Neural progenitor cell (in vitro differentiated cells): ENCODE measurements at regions not wholly inside any gene's neighbourhood (a gene's known extent, or its start where the extent isn't known, plus 50 kb on each side); places are given as distances from the start of the nearest gene placed in this dataset.

Experiments
- DNase-seq: peaks from one replicate; pipeline ENCODE4 v3.0.0-alpha.2; 2016; ENCODE audit warnings: low spot score
- H2AFZ ChIP-seq: fragments of 200-600 bp; sonication (generic); replicated peaks from 2 replicates; pipeline ENCODE4 v1.6.1; 2016; ENCODE audit warnings: antibody characterized with exemption
- H3F3A ChIP-seq: fragments of 200-600 bp; sonication (generic); 2 replicates; pipeline ENCODE4 v1.6.1; 2016; ENCODE audit warnings: antibody characterized with exemption, low read depth
- H3K27ac ChIP-seq: fragments of 200-600 bp; sonication (generic); 2 replicates; pipeline ENCODE4 v1.5.1; 2016; ENCODE audit warnings: mild to moderate bottlenecking
- H3K27me3 ChIP-seq: fragments of 200-600 bp; sonication (generic); 2 replicates; pipeline ENCODE4 v1.6.1; 2016; ENCODE audit warnings: mild to moderate bottlenecking, moderate library complexity
- H3K36me3 ChIP-seq: fragments of 200-600 bp; sonication (generic); 2 replicates; pipeline ENCODE4 v1.5.1; 2016
- H3K4me1 ChIP-seq: fragments of 200-600 bp; sonication (generic); 2 replicates; pipeline ENCODE4 v1.6.1; 2016; ENCODE audit warnings: mixed run types
- H3K4me2 ChIP-seq: fragments of 200-600 bp; sonication (generic); 2 replicates; pipeline ENCODE4 v1.6.1; 2016
- H3K4me3 ChIP-seq: fragments of 200-600 bp; sonication (generic); 2 replicates; pipeline ENCODE4 v1.5.1; 2016
- H3K79me2 ChIP-seq: fragments of 200-600 bp; sonication (generic); 2 replicates; pipeline ENCODE4 v1.6.1; 2016; ENCODE audit warnings: low read depth
- H3K9ac ChIP-seq: fragments of 200-600 bp; sonication (generic); 2 replicates; pipeline ENCODE4 v1.6.1; 2016
- H3K9me3 ChIP-seq: fragments of 200-600 bp; sonication (generic); 2 replicates; pipeline ENCODE4 v1.5.1; 2016; ENCODE audit warnings: low read depth
- H4K20me1 ChIP-seq: fragments of 200-600 bp; sonication (generic); 2 replicates; pipeline ENCODE4 v1.6.1; 2016; ENCODE audit warnings: low read depth
- H3K27ac Mint-ChIP-seq: 3 replicates; pipeline ENCODE4 v1.8.0; 2021; ENCODE audit warnings: mixed read lengths
- H3K27me3 Mint-ChIP-seq: 2 replicates; pipeline ENCODE4 v1.8.0; 2022; ENCODE audit warnings: low read depth, mild to moderate bottlenecking, inconsistent platforms, moderate library complexity, mixed read lengths; ENCODE audit not compliant: insufficient read depth
- H3K36me3 Mint-ChIP-seq: 3 replicates; pipeline ENCODE4 v1.8.0; 2021; ENCODE audit warnings: mixed read lengths
- H3K4me1 Mint-ChIP-seq: 3 replicates; pipeline ENCODE4 v1.8.0; 2021; ENCODE audit warnings: mixed read lengths
- H3K4me3 Mint-ChIP-seq: 3 replicates; pipeline ENCODE4 v1.8.0; 2021; ENCODE audit warnings: mild to moderate bottlenecking, moderate library complexity, mixed read lengths
- H3K9me3 Mint-ChIP-seq: 3 replicates; pipeline ENCODE4 v1.8.0; 2020; ENCODE audit warnings: mixed read lengths
- EZH2 ChIP-seq: fragments of 200-600 bp; sonication (generic); IDR thresholded peaks from 2 replicates; pipeline ENCODE4 v1.6.1; 2017; ENCODE audit warnings: antibody characterized with exemption, mild to moderate bottlenecking, moderate library complexity
- EZH2phosphoT487 ChIP-seq: fragments of 200-600 bp; sonication (generic); IDR thresholded peaks from 2 replicates; pipeline ENCODE4 v1.6.1; 2017; ENCODE audit warnings: antibody characterized with exemption
- TF ChIP-seq, protein P1 (sequence below): fragments of 200-600 bp; sonication (generic); IDR thresholded peaks from 2 replicates; pipeline ENCODE4 v1.5.1; 2017; ENCODE audit warnings: antibody characterized with exemption, mild to moderate bottlenecking

DNA sequence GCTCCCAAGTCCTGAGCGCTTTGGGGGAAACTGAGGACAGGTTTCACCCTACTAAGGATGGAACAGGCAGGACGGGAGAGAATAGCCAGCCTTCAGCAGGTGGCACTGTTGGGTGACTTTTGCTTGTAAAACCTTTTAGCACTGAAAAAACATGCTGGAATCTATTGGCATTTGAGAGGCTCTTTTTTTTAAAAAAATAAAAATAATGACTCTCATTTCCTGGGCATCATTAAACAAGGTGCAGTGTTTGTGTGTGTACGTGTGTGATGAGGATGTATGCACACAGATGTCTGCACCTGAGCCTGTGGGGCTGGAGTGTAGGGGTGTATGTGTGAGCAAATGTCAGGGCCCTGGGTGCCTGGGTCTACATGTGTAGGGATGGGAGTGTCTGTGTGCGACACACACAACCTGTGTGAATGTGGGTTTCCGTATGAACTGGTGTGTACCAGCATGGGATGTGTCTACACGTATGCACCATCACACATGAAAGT, 177.9 kb downstream of the RPS24 start:
- H3K4me3 ChIP-seq, result no peak overlapping the region
- Mint-ChIP-seq H3K27ac (peak overlapping the region; percentile 92), H3K36me3 (no peaks in the 10 kb centered on the region), H3K9me3 (no peaks in the 10 kb centered on the region), H3K4me3 (no peak overlapping the region), H3K4me1 (peaks cover 47% of the 10 kb centered on the region), H3K27me3 (peaks cover 2% of the 10 kb centered on the region)
- H3K4me2 ChIP-seq, result no peak overlapping the region
- H4K20me1 ChIP-seq, result no peaks in the 10 kb centered on the region
- peaks cover 4% of the 10 kb centered on the region for H3K4me1 ChIP-seq
- no peaks in the 10 kb centered on the region for H3F3A ChIP-seq
- no peak overlapping the region for H3K9ac ChIP-seq
- TF ChIP-seq, protein P1, sequence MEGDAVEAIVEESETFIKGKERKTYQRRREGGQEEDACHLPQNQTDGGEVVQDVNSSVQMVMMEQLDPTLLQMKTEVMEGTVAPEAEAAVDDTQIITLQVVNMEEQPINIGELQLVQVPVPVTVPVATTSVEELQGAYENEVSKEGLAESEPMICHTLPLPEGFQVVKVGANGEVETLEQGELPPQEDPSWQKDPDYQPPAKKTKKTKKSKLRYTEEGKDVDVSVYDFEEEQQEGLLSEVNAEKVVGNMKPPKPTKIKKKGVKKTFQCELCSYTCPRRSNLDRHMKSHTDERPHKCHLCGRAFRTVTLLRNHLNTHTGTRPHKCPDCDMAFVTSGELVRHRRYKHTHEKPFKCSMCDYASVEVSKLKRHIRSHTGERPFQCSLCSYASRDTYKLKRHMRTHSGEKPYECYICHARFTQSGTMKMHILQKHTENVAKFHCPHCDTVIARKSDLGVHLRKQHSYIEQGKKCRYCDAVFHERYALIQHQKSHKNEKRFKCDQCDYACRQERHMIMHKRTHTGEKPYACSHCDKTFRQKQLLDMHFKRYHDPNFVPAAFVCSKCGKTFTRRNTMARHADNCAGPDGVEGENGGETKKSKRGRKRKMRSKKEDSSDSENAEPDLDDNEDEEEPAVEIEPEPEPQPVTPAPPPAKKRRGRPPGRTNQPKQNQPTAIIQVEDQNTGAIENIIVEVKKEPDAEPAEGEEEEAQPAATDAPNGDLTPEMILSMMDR, result peak; percentile 73
- TF ChIP-seq EZH2, result no peak
- no peaks in the 10 kb centered on the region for H3K79me2 ChIP-seq
- no peaks in the 10 kb centered on the region for H3K9me3 ChIP-seq
- H3K27me3 ChIP-seq, result no peaks in the 10 kb centered on the region
- no peak overlapping the region for H2AFZ ChIP-seq
- no peaks in the 10 kb centered on the region for H3K36me3 ChIP-seq
- H3K27ac ChIP-seq, result no peak overlapping the region
- peak; percentile 65 for DNase-seq

DNA sequence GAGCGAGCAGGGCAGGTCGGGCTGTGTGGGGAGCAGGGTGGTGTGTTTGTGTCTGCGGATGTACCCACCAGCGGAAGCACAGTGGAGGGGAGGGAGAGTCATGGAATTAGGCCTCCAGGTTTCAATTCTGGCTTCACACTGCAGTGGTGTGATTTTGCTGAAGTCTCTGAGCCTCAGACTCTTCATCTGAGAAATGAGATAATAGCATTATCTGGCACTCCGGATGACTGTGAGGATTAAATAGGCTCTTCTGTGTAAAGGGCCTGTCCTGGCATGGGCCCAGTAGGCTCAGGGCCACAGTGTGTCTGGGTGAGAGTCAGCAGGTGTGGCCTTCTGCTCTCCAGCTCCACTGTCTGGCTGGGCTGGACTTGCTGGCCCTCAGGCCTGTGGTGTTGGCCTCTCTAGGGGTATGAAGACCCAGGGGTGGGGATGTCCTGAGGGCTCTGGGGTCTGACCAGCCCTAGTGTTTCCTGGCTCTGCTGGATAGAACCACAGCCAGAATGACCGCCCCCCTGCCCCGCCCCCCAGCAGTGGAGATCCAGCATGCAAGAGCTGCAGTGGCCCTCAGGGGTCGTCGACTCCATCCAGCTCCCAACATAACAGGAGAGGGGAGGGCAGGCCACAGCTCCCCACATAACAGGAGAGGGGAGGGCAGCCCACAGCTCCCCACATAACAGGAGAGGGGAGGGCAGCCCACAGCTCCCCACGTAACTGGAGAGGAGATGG, 178.6 kb downstream of the RPS24 start:
- Mint-ChIP-seq H3K27me3 (peaks cover 2% of the 10 kb centered on the region), H3K9me3 (no peaks in the 10 kb centered on the region), H3K36me3 (no peaks in the 10 kb centered on the region), H3K27ac (peak overlapping the region; percentile 92), H3K4me3 (no peak overlapping the region), H3K4me1 (peaks cover 51% of the 10 kb centered on the region)
- Histone ChIP-seq H3K79me2 (no peaks in the 10 kb centered on the region), H3K9me3 (no peaks in the 10 kb centered on the region), H3F3A (no peaks in the 10 kb centered on the region), H3K9ac (no peak overlapping the region), H3K4me3 (no peak overlapping the region), H3K27me3 (no peaks in the 10 kb centered on the region), H3K27ac (no peak overlapping the region), H3K4me2 (no peak overlapping the region), H3K36me3 (no peaks in the 10 kb centered on the region), H2AFZ (no peak overlapping the region), H3K4me1 (peaks cover 4% of the 10 kb centered on the region), H4K20me1 (no peaks in the 10 kb centered on the region)
- TF ChIP-seq EZH2phosphoT487 (no peak), EZH2 (no peak)
- TF ChIP-seq, protein P1, result no peak
- no peak for DNase-seq

DNA sequence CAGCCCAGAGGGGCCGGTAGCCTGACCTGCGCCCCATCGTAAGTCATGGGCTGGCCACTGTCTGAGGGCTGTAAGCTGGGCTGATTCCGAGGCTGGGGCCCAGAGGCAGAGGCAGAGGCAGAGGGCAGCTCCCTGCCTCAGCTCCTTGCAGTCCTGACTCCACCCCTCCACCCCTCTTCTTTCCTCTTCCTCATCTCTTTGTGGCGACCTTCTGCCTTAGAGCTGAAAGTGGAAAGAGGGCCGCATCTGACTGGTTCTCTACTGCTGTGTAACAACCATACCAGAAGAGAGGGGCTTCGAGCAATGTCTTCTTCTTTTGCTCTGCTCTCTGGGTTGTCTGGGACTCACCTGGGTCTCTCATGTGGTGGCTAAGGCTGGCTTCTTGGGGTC, 179.1 kb downstream of the RPS24 start:
- H3K9me3 Mint-ChIP-seq, result no peaks in the 10 kb centered on the region
- Histone ChIP-seq H3K27ac (no peak overlapping the region), H3F3A (no peaks in the 10 kb centered on the region), H3K4me3 (no peak overlapping the region), H4K20me1 (no peaks in the 10 kb centered on the region), H3K9me3 (no peaks in the 10 kb centered on the region), H2AFZ (no peak overlapping the region), H3K9ac (no peak overlapping the region), H3K79me2 (no peaks in the 10 kb centered on the region), H3K36me3 (no peaks in the 10 kb centered on the region), H3K27me3 (no peaks in the 10 kb centered on the region), H3K4me2 (no peak overlapping the region), H3K4me1 (peaks cover 4% of the 10 kb centered on the region)
- H3K27ac Mint-ChIP-seq, result no peak overlapping the region
- no peaks in the 10 kb centered on the region for H3K36me3 Mint-ChIP-seq
- H3K4me1 Mint-ChIP-seq, result peaks cover 57% of the 10 kb centered on the region
- DNase-seq, result no peak
- no peak overlapping the region for H3K4me3 Mint-ChIP-seq
- peaks cover 2% of the 10 kb centered on the region for H3K27me3 Mint-ChIP-seq
- TF ChIP-seq, protein P1, result no peak
- TF ChIP-seq EZH2, result no peak
- TF ChIP-seq EZH2phosphoT487, result no peak
